Epithelial cell of esophagus (primary cell): ENCODE measurements at regions not wholly inside any gene's neighbourhood (a gene's known extent, or its start where the extent isn't known, plus 50 kb on each side); places are given as distances from the start of the nearest gene placed in this dataset.

Experiments used
- DNase-seq: peaks from one replicate; pipeline ENCODE4 v3.0.0; 2010; ENCODE audit warnings: low read depth
- H3K4me3 ChIP-seq: 2 replicates; pipeline ENCODE4 v1.5.1; 2011; ENCODE audit warnings: mild to moderate bottlenecking, low read length, control low read depth
- CTCF ChIP-seq: IDR thresholded peaks from 2 replicates; pipeline ENCODE4 v1.5.1; 2011; ENCODE audit warnings: low read depth, mild to moderate bottlenecking, low read length, control low read depth, inconsistent platforms; ENCODE audit not compliant: insufficient read depth; ENCODE audit errors: missing control alignments

- no peak for TF ChIP-seq CTCF
- H3K4me3 ChIP-seq: no peak overlapping the region
- no peak for DNase-seq
These were observed 60.2 kb upstream of the LRRC4C start for GRCh38 chr11:41519696-41520095.

- no peak overlapping the region for H3K4me3 ChIP-seq
- TF ChIP-seq CTCF: no peak
- DNase-seq: no peak
These were observed 62.9 kb upstream of the LRRC4C start for GRCh38 chr11:41522391-41522790.

- DNase-seq: no peak
- H3K4me3 ChIP-seq: no peak overlapping the region
- TF ChIP-seq CTCF: no peak
These were observed 63.6 kb upstream of the LRRC4C start for GRCh38 chr11:41522899-41523672.

- DNase-seq: no peak
- H3K4me3 ChIP-seq: no peak overlapping the region
- no peak for TF ChIP-seq CTCF
These were observed 68.1 kb upstream of the LRRC4C start for GRCh38 chr11:41527530-41527929.

GRCh38 chr11:41532413-41532812 lies 73.0 kb upstream of the LRRC4C start:
- no peak for DNase-seq
- no peak for TF ChIP-seq CTCF

GRCh38 chr11:41533761-41534160 lies 74.3 kb upstream of the LRRC4C start:
- no peak overlapping the region for H3K4me3 ChIP-seq
- TF ChIP-seq CTCF: no peak
- DNase-seq: no peak

More at GRCh38 chr11:41532413-41532812, 73.0 kb upstream of the LRRC4C start:
- no peak overlapping the region for H3K4me3 ChIP-seq

- no peak for DNase-seq
- no peak overlapping the region for H3K4me3 ChIP-seq
These were observed 74.9 kb upstream of the LRRC4C start for GRCh38 chr11:41534391-41534790.

More at GRCh38 chr11:41534391-41534790, 74.9 kb upstream of the LRRC4C start:
- TF ChIP-seq CTCF: no peak
